ENCODE measurements at regions not wholly inside any gene's neighbourhood (a gene's known extent, or its start where the extent isn't known, plus 50 kb on each side); places are given as distances from the start of the nearest gene placed in this dataset.

DNA sequence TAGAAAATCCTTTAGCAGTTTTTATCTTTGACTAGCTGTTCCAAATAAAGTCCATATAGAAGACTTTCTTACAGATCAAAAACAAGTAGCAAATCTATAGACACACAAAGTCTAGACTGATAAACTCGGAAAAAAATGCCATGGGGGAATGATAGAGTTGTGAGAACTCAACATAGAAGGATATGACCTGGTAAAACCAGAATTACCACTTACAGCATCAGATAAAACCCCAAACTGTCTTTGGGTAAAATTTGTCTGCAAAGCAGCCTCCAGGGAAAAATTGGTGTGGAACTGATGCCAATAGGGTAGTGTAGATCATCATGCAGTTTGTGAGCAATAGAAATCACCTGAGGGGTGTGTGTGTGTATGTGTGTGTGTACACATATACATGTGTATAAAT lies 579.1 kb downstream of the SPOCK3 start:
- H3K9me3 ChIP-seq (ENCODE audit: low read depth), result no peaks in the 10 kb centered on the region

DNA sequence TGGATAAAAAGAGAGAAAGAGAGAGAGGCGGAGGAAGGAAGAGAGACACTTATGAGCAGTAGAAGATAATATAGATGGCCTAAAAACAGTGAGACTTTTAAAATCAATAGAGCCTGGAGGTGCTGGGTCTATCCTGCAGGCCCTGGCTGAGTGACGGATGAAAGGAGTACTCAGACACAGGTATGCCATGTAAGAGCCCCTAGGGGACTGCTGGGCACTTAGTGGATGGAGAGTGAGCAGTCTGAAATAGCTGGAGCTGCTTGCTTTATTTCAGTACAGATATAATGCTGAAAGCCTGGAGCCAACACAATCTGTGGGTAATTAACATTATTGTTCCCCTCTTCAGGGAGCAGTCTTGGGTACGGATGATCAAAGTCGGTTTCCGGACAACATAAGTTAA lies 578.6 kb downstream of the SPOCK3 start:
- Histone ChIP-seq H2AFZ (replicated peaks) (no peak overlapping the region), H3K4me3 (no peak overlapping the region), H3K9me3 (ENCODE audit: low read depth) (no peaks in the 10 kb centered on the region), H3K4me2 (no peak overlapping the region), H3F3A (ENCODE audit: low read depth) (no peaks in the 10 kb centered on the region), H3K79me2 (ENCODE audit: low read depth) (no peaks in the 10 kb centered on the region), H3K27ac (no peak overlapping the region), H3K4me1 (no peaks in the 10 kb centered on the region), H3K27me3 (no peaks in the 10 kb centered on the region), H4K20me1 (ENCODE audit: low read depth) (no peaks in the 10 kb centered on the region), H3K36me3 (no peaks in the 10 kb centered on the region), H3K9ac (no peak overlapping the region)
- no peak for DNase-seq (ENCODE audit: low spot score)
- Mint-ChIP-seq H3K36me3 (no peaks in the 10 kb centered on the region), H3K27ac (no peak overlapping the region), H3K27me3 (ENCODE audit: insufficient read depth, low read depth) (no peaks in the 10 kb centered on the region), H3K4me3 (no peak overlapping the region), H3K9me3 (no peaks in the 10 kb centered on the region), H3K4me1 (no peaks in the 10 kb centered on the region)
- no peak for TF ChIP-seq EZH2 (IDR thresholded peaks at IDR 0.05)
- TF ChIP-seq EZH2phosphoT487 (IDR thresholded peaks at IDR 0.05), result no peak
- TF ChIP-seq, protein P1, sequence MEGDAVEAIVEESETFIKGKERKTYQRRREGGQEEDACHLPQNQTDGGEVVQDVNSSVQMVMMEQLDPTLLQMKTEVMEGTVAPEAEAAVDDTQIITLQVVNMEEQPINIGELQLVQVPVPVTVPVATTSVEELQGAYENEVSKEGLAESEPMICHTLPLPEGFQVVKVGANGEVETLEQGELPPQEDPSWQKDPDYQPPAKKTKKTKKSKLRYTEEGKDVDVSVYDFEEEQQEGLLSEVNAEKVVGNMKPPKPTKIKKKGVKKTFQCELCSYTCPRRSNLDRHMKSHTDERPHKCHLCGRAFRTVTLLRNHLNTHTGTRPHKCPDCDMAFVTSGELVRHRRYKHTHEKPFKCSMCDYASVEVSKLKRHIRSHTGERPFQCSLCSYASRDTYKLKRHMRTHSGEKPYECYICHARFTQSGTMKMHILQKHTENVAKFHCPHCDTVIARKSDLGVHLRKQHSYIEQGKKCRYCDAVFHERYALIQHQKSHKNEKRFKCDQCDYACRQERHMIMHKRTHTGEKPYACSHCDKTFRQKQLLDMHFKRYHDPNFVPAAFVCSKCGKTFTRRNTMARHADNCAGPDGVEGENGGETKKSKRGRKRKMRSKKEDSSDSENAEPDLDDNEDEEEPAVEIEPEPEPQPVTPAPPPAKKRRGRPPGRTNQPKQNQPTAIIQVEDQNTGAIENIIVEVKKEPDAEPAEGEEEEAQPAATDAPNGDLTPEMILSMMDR (IDR thresholded peaks at IDR 0.05), result no peak

More for the DNA sequence above, 579.1 kb downstream of the SPOCK3 start:
- no peaks in the 10 kb centered on the region for H3K79me2 ChIP-seq (ENCODE audit: low read depth)
- H3K27me3 ChIP-seq, result no peaks in the 10 kb centered on the region
- Mint-ChIP-seq H3K27me3 (ENCODE audit: insufficient read depth, low read depth) (no peaks in the 10 kb centered on the region), H3K4me3 (no peak overlapping the region), H3K9me3 (no peaks in the 10 kb centered on the region), H3K36me3 (no peaks in the 10 kb centered on the region), H3K4me1 (no peaks in the 10 kb centered on the region), H3K27ac (no peak overlapping the region)
- no peak overlapping the region for H3K27ac ChIP-seq
- H3K4me2 ChIP-seq, result no peak overlapping the region
- H3K4me1 ChIP-seq, result no peaks in the 10 kb centered on the region
- no peak overlapping the region for H3K4me3 ChIP-seq
- TF ChIP-seq EZH2phosphoT487 (IDR thresholded peaks at IDR 0.05) (no peak), EZH2 (IDR thresholded peaks at IDR 0.05) (no peak)
- TF ChIP-seq, protein P1 (IDR thresholded peaks at IDR 0.05), result no peak
- no peaks in the 10 kb centered on the region for H4K20me1 ChIP-seq (ENCODE audit: low read depth)
- no peak for DNase-seq (ENCODE audit: low spot score)
- H3F3A ChIP-seq (ENCODE audit: low read depth), result no peaks in the 10 kb centered on the region
- H2AFZ ChIP-seq (replicated peaks), result no peak overlapping the region
- H3K9ac ChIP-seq, result no peak overlapping the region
- H3K36me3 ChIP-seq, result no peaks in the 10 kb centered on the region

DNA sequence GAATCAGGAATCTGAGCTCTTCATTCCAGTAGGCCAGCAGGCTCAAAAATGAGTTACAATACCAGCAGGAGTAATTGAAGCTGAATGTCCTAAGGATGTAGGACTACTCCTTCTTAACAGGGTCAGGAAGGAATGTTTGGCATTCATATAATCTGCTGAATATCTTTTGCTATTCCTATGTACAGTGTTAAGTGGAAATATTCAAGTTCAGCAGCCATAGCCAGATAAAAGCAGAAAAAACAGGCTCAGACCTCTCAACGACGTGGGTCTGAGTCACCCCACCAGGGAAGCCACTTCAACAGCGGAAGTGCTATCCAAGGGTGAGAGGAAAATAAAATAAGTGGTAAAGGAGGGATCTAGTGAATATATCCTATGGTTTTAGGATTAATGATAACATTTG lies 577.0 kb downstream of the SPOCK3 start:
- DNase-seq (ENCODE audit: low spot score), result no peak
- H3K27ac Mint-ChIP-seq, result no peak overlapping the region
- H3K36me3 Mint-ChIP-seq, result no peaks in the 10 kb centered on the region
- no peak overlapping the region for H3K4me3 ChIP-seq
- no peaks in the 10 kb centered on the region for H3K27me3 ChIP-seq
- no peak overlapping the region for H3K4me2 ChIP-seq
- no peaks in the 10 kb centered on the region for H3K79me2 ChIP-seq (ENCODE audit: low read depth)
- no peaks in the 10 kb centered on the region for H4K20me1 ChIP-seq (ENCODE audit: low read depth)
- no peak overlapping the region for H3K27ac ChIP-seq
- H3K9ac ChIP-seq, result no peak overlapping the region
- no peaks in the 10 kb centered on the region for H3F3A ChIP-seq (ENCODE audit: low read depth)
- H3K36me3 ChIP-seq, result no peaks in the 10 kb centered on the region
- peaks cover 2% of the 10 kb centered on the region for H3K27me3 Mint-ChIP-seq (ENCODE audit: insufficient read depth, low read depth)
- no peaks in the 10 kb centered on the region for H3K9me3 ChIP-seq (ENCODE audit: low read depth)
- peaks cover 3% of the 10 kb centered on the region for H3K4me1 Mint-ChIP-seq
- TF ChIP-seq EZH2phosphoT487 (IDR thresholded peaks at IDR 0.05), result no peak
- no peak for TF ChIP-seq EZH2 (IDR thresholded peaks at IDR 0.05)
- TF ChIP-seq, protein P1 (IDR thresholded peaks at IDR 0.05), result no peak
- H3K4me3 Mint-ChIP-seq, result no peak overlapping the region
- H3K4me1 ChIP-seq, result no peaks in the 10 kb centered on the region
- no peak overlapping the region for H2AFZ ChIP-seq (replicated peaks)
- H3K9me3 Mint-ChIP-seq, result no peaks in the 10 kb centered on the region
